GM19240 (cell line): ENCODE measurements at regions not wholly inside any gene's neighbourhood (a gene's known extent, or its start where the extent isn't known, plus 50 kb on each side); places are given as distances from the start of the nearest gene placed in this dataset.

ENCODE experiments used
- DNase-seq: peaks from one replicate; pipeline ENCODE4 v3.0.0; 2011; ENCODE audit warnings: low spot score; ENCODE audit not compliant: insufficient read length

- no peak for DNase-seq
Measured at GRCh38 chr5:107218457-107219193, 452.1 kb downstream of the EFNA5 start.

- no peak for DNase-seq
Measured at GRCh38 chr5:107217721-107218130, 453.0 kb downstream of the EFNA5 start.

GRCh38 chr5:107216587-107216986 lies 454.1 kb downstream of the EFNA5 start:
- no peak for DNase-seq

- no peak for DNase-seq
Measured at GRCh38 chr5:107215611-107216010, 455.1 kb downstream of the EFNA5 start.

GRCh38 chr5:107213025-107213424 lies 457.7 kb downstream of the EFNA5 start:
- DNase-seq = no peak

GRCh38 chr5:107211630-107212029 lies 459.1 kb downstream of the EFNA5 start:
- no peak for DNase-seq

- no peak for DNase-seq
Measured at GRCh38 chr5:107208867-107209266, 461.9 kb downstream of the EFNA5 start.

- no peak for DNase-seq
Measured at GRCh38 chr5:107204413-107204812, 466.3 kb downstream of the EFNA5 start.

- no peak for DNase-seq
Measured at GRCh38 chr5:107203243-107203642, 467.5 kb downstream of the EFNA5 start.

GRCh38 chr5:107199756-107200155 lies 471.0 kb downstream of the EFNA5 start:
- no peak for DNase-seq

- no peak for DNase-seq
Measured at GRCh38 chr5:107196500-107197059, 474.2 kb downstream of the EFNA5 start.

- DNase-seq = no peak
Measured at GRCh38 chr5:107195890-107196395, 474.8 kb downstream of the EFNA5 start.

GRCh38 chr5:107184871-107185270 lies 485.9 kb downstream of the EFNA5 start:
- DNase-seq = no peak

GRCh38 chr5:107184066-107184465 lies 486.7 kb downstream of the EFNA5 start:
- DNase-seq = no peak

GRCh38 chr5:107170620-107171019 lies 500.1 kb downstream of the EFNA5 start:
- DNase-seq = no peak

- no peak for DNase-seq
Measured at GRCh38 chr5:107169867-107170266, 500.9 kb downstream of the EFNA5 start.

- DNase-seq = no peak
Measured at GRCh38 chr5:107168848-107169752, 501.6 kb downstream of the EFNA5 start.

- no peak for DNase-seq
Measured at GRCh38 chr5:107168086-107168485, 502.7 kb downstream of the EFNA5 start.

GRCh38 chr5:107165296-107165695 lies 505.4 kb downstream of the EFNA5 start:
- DNase-seq = no peak

GRCh38 chr5:107157809-107158208 lies 512.9 kb downstream of the EFNA5 start:
- no peak for DNase-seq

GRCh38 chr5:107155707-107156106 lies 515.0 kb downstream of the EFNA5 start:
- no peak for DNase-seq

- no peak for DNase-seq
Measured at GRCh38 chr5:107154593-107154992, 516.1 kb downstream of the EFNA5 start.
